PC-9 (cell line): ENCODE measurements at regions not wholly inside any gene's neighbourhood (a gene's known extent, or its start where the extent isn't known, plus 50 kb on each side); places are given as distances from the start of the nearest gene placed in this dataset.

Experiments
- BruUV-seq: library from RNA; stranded (reverse); fragments of 400-500 nt; replicated peaks from 2 replicates; lab custom pipeline; 2021; lab: Mats Ljungman, UMichigan
- CTCF ChIA-PET: fragments of 300-600 bp; sonication (Branson Sonifier 250); formaldehyde crosslinking; loops from one replicate; lab custom pipeline; 2022; ENCODE audit warnings: antibody characterized with exemption; lab: Charles Lee
- POLR2A ChIA-PET: fragments of 300-600 bp; sonication (Branson Sonifier 250); formaldehyde crosslinking; loops from one replicate; lab custom pipeline; 2022; ENCODE audit warnings: antibody characterized with exemption; ENCODE audit not compliant: unreplicated experiment; lab: Charles Lee
- DNase-seq, 2 experiments: peaks; one replicate each; pipeline versions ENCODE4 v3.0.0 to v3.0.0-alpha.2; 2015 to 2022; ENCODE audit warnings: mixed read lengths in 1 of 2
- H2AFZ ChIP-seq: fragments of 200-600 bp; sonication (generic); 2 replicates; pipeline ENCODE4 v1.8.1; 2017; ENCODE audit warnings: antibody characterized with exemption
- H3F3A ChIP-seq: fragments of 200-600 bp; sonication (generic); 2 replicates; pipeline ENCODE4 v1.8.1; 2017; ENCODE audit warnings: antibody characterized with exemption, mild to moderate bottlenecking, low read depth; ENCODE audit not compliant: insufficient read depth
- H3K27ac ChIP-seq: fragments of 200-600 bp; sonication (generic); 2 replicates; pipeline ENCODE4 v1.6.1; 2016; ENCODE audit warnings: mixed run types
- H3K27me3 ChIP-seq: fragments of 200-600 bp; sonication (generic); 2 replicates; pipeline ENCODE4 v1.6.1; 2016; ENCODE audit warnings: low read depth, mixed run types; ENCODE audit not compliant: insufficient read depth
- H3K36me3 ChIP-seq: fragments of 200-600 bp; sonication (generic); 2 replicates; pipeline ENCODE4 v1.6.1; 2016; ENCODE audit warnings: low read depth, mixed run types
- H3K4me1 ChIP-seq: fragments of 200-600 bp; sonication (generic); replicated peaks from 2 replicates; pipeline ENCODE4 v1.6.1; 2016; ENCODE audit warnings: mixed run types; ENCODE audit not compliant: insufficient read depth
- H3K4me2 ChIP-seq: fragments of 200-600 bp; sonication (generic); 2 replicates; pipeline ENCODE4 v1.6.1; 2017; ENCODE audit warnings: mixed run types
- H3K4me3 ChIP-seq: fragments of 200-600 bp; sonication (generic); 2 replicates; pipeline ENCODE4 v1.6.1; 2016; ENCODE audit warnings: mixed run types
- H3K79me2 ChIP-seq: fragments of 200-600 bp; sonication (generic); 2 replicates; pipeline ENCODE4 v1.6.1; 2017; ENCODE audit warnings: low read depth, mixed run types
- H3K9me2 ChIP-seq: fragments of 200-600 bp; sonication (generic); 2 replicates; pipeline ENCODE4 v1.8.1; 2017; ENCODE audit warnings: mild to moderate bottlenecking; ENCODE audit not compliant: insufficient read depth
- H3K9me3 ChIP-seq: fragments of 200-600 bp; sonication (generic); 2 replicates; pipeline ENCODE4 v1.8.1; 2016; ENCODE audit warnings: low read depth; ENCODE audit not compliant: insufficient read depth
- H4K20me1 ChIP-seq: fragments of 200-600 bp; sonication (generic); 2 replicates; pipeline ENCODE4 v1.8.1; 2017; ENCODE audit not compliant: insufficient read depth
- EZH2 ChIP-seq: fragments of 200-600 bp; sonication (generic); IDR thresholded peaks from 2 replicates; pipeline ENCODE4 v1.8.0; 2017; ENCODE audit warnings: antibody characterized with exemption, low read depth
- intact Hi-C: fragments of 100-400 bp; cut with micrococcal nuclease; formaldehyde crosslinking; loops from one replicate; pipeline ENCODE4 v1.10.0; 2022; ENCODE audit not compliant: unreplicated experiment
- TF ChIP-seq, protein P1 (sequence below): fragments of 200-600 bp; sonication (generic); conservative IDR thresholded peaks from 2 replicates; pipeline ENCODE4 v1.6.1; 2017; ENCODE audit warnings: mixed run types, antibody characterized with exemption, mild to moderate bottlenecking, moderate library complexity

DNA sequence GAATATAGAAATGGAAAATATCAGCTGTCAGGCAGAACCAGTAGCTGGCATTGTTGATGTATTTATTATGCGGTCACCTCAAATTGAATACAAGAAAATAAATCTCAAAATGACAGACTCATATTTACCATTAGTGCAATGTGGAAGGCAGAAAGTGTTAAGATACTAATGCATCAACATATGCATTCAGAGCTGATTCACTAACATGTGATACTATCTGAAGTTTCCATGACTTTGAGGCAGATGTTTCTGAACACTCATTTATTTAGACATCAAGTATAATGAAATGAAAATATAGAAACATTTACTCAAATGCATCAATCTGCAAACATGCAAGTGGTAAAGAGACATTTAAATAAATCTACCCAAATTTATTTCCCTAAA is 474.2 kb upstream of the SLC10A2 start:
- no peaks in the 10 kb centered on the region; the same call in 1 of the 2 replicates for H3K9me3 ChIP-seq
- H3K4me3 ChIP-seq: no peak overlapping the region
- TF ChIP-seq, protein P1, sequence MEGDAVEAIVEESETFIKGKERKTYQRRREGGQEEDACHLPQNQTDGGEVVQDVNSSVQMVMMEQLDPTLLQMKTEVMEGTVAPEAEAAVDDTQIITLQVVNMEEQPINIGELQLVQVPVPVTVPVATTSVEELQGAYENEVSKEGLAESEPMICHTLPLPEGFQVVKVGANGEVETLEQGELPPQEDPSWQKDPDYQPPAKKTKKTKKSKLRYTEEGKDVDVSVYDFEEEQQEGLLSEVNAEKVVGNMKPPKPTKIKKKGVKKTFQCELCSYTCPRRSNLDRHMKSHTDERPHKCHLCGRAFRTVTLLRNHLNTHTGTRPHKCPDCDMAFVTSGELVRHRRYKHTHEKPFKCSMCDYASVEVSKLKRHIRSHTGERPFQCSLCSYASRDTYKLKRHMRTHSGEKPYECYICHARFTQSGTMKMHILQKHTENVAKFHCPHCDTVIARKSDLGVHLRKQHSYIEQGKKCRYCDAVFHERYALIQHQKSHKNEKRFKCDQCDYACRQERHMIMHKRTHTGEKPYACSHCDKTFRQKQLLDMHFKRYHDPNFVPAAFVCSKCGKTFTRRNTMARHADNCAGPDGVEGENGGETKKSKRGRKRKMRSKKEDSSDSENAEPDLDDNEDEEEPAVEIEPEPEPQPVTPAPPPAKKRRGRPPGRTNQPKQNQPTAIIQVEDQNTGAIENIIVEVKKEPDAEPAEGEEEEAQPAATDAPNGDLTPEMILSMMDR: no peak
- no peak for TF ChIP-seq EZH2
- no peaks in the 10 kb centered on the region for H3K4me1 ChIP-seq
- ChIA-PET CTCF (no interaction called here), POLR2A (no interaction called here)
- H3K27me3 ChIP-seq: no peaks in the 10 kb centered on the region
- BruUV-seq: no TSS peak
- H3K79me2 ChIP-seq: no peaks in the 10 kb centered on the region
- intact Hi-C loops: no loop called here
- no peak overlapping the region for H3K4me2 ChIP-seq
- H2AFZ ChIP-seq: no peak overlapping the region
- no peaks in the 10 kb centered on the region for H3K9me2 ChIP-seq
- H3K27ac ChIP-seq: no peak overlapping the region
- H3K36me3 ChIP-seq: no peaks in the 10 kb centered on the region
- H4K20me1 ChIP-seq: no peaks in the 10 kb centered on the region
- no peaks in the 10 kb centered on the region for H3F3A ChIP-seq
- no peak for DNase-seq

DNA sequence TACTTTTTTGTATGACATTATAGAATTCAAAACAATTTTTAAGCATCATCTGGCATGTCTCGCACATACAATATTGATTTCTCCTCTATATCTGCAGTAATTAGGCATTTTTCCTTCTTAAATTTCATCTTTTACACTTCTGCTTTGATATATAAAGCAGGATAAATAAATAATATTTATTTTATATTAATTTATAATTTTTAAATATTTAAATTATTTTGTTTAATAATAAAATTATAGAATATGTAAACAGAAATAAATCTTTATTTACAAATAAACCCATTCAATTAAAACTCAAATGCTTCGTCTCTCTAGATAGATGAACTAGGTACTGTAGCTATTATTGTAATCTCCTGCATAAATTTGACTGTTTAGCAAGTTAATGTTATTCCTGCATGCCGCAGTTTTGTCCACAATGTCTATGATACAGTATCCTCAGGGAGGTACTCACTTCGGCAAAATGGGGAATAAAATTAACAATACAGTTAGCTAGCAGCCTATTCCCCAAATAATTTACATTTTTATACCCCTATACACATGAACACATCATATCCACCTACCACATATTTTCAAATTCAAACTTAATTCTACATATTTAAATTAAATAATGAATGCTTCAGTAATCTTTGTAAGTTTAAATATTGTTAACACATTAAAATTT is 473.6 kb upstream of the SLC10A2 start:
- Histone ChIP-seq H3K27me3 (no peaks in the 10 kb centered on the region), H3K79me2 (no peaks in the 10 kb centered on the region), H2AFZ (no peak overlapping the region), H3K27ac (no peak overlapping the region), H3F3A (no peaks in the 10 kb centered on the region), H3K4me2 (no peak overlapping the region), H3K4me3 (no peak overlapping the region), H3K36me3 (no peaks in the 10 kb centered on the region), H3K9me3 (no peaks in the 10 kb centered on the region; the same call in 1 of the 2 replicates), H3K9me2 (no peaks in the 10 kb centered on the region; the same call in 1 of the 2 replicates), H3K4me1 (no peaks in the 10 kb centered on the region), H4K20me1 (no peaks in the 10 kb centered on the region)
- no peak for DNase-seq
- intact Hi-C loops: no loop called here
- no peak for TF ChIP-seq EZH2
- TF ChIP-seq, protein P1: no peak
- ChIA-PET POLR2A (no interaction called here), CTCF (no interaction called here)
- BruUV-seq: no TSS peak

DNA sequence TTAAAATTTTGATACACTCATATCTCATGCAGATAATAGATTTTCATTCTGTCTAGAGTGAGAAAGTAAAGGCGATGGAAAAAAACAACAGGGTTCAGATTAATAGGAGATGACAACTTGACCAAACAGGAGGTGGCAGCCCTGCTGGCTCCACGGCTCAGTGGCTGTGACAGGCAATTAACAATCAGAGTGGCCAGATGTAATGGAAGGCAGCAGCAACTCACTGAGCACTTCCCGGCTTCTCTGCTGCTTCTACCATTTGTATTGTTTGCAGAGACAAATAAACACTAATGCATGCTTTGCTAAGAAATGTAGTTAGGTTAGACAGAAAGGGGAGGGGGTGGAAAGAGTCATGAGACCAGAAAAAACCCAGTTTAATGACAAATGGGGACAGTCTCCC is 473.0 kb upstream of the SLC10A2 start:
- H3K27me3 ChIP-seq: no peaks in the 10 kb centered on the region
- H3K9me3 ChIP-seq: no peaks in the 10 kb centered on the region; the same call in 1 of the 2 replicates
- no peaks in the 10 kb centered on the region for H3K79me2 ChIP-seq
- no peak overlapping the region for H3K27ac ChIP-seq
- H3K36me3 ChIP-seq: no peaks in the 10 kb centered on the region
- H3K4me2 ChIP-seq: no peak overlapping the region
- H3F3A ChIP-seq: no peaks in the 10 kb centered on the region
- no peak overlapping the region for H3K4me3 ChIP-seq
- TF ChIP-seq, protein P1: no peak
- TF ChIP-seq EZH2: no peak
- DNase-seq: no peak
- CTCF ChIA-PET: no interaction called here
- intact Hi-C loops: no loop called here
- BruUV-seq: no TSS peak
- H2AFZ ChIP-seq: no peak overlapping the region
- H3K9me2 ChIP-seq: no peaks in the 10 kb centered on the region; the same call in 1 of the 2 replicates
- H3K4me1 ChIP-seq: no peaks in the 10 kb centered on the region
- H4K20me1 ChIP-seq: no peaks in the 10 kb centered on the region
- POLR2A ChIA-PET: no interaction called here
